Adrenal gland (tissue), 9 donors: ENCODE measurements at regions not wholly inside any gene's neighbourhood (a gene's known extent, or its start where the extent isn't known, plus 50 kb on each side); places are given as distances from the start of the nearest gene placed in this dataset.
"Not testable (repeated sequence)": the region's sequence is repeated elsewhere in the genome, so short reads cannot be mapped to it uniquely, and the experiment has no call there.

ENCODE experiments used
- DNase-seq, 7 donors: peaks; one replicate each; pipeline ENCODE4 v3.0.0-alpha.2; 2019 to 2020
- H3K27ac ChIP-seq, 5 donors: fragments of 200-600 bp; sonication (generic) in 4 of 5; 1 replicate in 3 of 5; 2 replicates in 2 of 5; pipeline versions ENCODE4 v1.5.1 to v1.8.0; 2016 to 2020; ENCODE audit warnings: mild to moderate bottlenecking in 1 of 5
- H3K27me3 ChIP-seq: fragments of 200-600 bp; 2 replicates; pipeline ENCODE4 v1.8.0; 2021
- H3K36me3 ChIP-seq, 2 donors: fragments of 200-600 bp; replicated peaks in 1 of 2; 1 replicate in 1 of 2; 2 replicates in 1 of 2; pipeline versions ENCODE4 v1.5.1 to v1.8.0; 2018 to 2022
- H3K4me1 ChIP-seq, 2 donors: fragments of 200-600 bp; replicated peaks in 1 of 2; 1 replicate in 1 of 2; 2 replicates in 1 of 2; pipeline versions ENCODE4 v1.5.1 to v1.8.0; 2018 to 2021
- H3K4me3 ChIP-seq, 4 donors: fragments of 200-600 bp; sonication (generic) in 3 of 4; one replicate each; pipeline ENCODE4 v1.5.1; 2016 to 2018
- H3K9me3 ChIP-seq, 3 donors: fragments of 200-600 bp; sonication (generic) in 1 of 3; replicated peaks in 1 of 3; 1 replicate in 2 of 3; 2 replicates in 1 of 3; pipeline versions ENCODE4 v1.5.1 to v1.8.0; 2016 to 2021
- WGBS, 4 donors: extraction: QIAGEN DNeasy Blood & Tissue Kit in 2 of 4; methylation state at CpG; one replicate each; pipeline versions ENCODE4 v1.1.5 to v1.1.7; 2013 to 2017; 5-methylcytosine and 5-hydroxymethylcytosine counted together
- intact Hi-C, 2 donors: fragments of 100-400 bp; cut with DNase I; formaldehyde crosslinking; loops; one replicate each; pipeline versions ENCODE4 v1.14.1 to v1.15.0; 2022 to 2023
- donor health status: healthy with polysubstance abuse.
- donor health status: Bipolar disorder and iron deficiency.
- donor health status: DM: yes; HTN: yes; CAD: no.
- donor health status: DM: no; HTN: no; CAD: no.
- donor health status: DM: no; HTN: no; CAD: no.

DNA sequence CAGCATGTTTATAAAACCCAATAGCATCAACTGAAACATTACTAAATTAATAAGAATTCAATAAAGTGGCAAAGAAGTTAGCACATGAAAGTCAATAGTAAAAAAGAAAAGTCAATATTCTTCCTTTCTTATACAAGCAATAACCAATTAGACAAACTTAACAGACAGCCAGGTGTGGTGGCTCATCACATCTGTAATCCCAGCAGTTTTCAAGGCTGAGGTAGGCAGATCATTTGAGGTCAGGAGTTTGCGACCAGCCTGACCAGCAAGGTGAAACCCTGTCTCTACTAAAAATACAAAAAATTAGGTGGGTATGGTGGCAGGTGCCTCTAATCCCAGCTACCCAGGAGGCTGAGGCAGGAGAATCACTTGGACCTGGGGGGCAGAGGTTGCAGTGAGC lies 275.9 kb downstream of the GOLGA6L6 start:
- H3K4me3 ChIP-seq, intact Hi-C loops, H3K36me3 ChIP-seq, H3K4me1 ChIP-seq, DNase-seq, H3K27me3 ChIP-seq, H3K27ac ChIP-seq, H3K9me3 ChIP-seq: not testable (repeated sequence)
- 68 to 82% (median 76%) methylated on average over 1 of the region's 1 CpG for WGBS, 4 donors

GRCh38 chr15:20261321-20262280 lies 280.0 kb downstream of the GOLGA6L6 start:
- 68 to 73% (median 70%) methylated on average over 12 to 16 of the region's 16 CpGs for WGBS, 4 donors

DNA sequence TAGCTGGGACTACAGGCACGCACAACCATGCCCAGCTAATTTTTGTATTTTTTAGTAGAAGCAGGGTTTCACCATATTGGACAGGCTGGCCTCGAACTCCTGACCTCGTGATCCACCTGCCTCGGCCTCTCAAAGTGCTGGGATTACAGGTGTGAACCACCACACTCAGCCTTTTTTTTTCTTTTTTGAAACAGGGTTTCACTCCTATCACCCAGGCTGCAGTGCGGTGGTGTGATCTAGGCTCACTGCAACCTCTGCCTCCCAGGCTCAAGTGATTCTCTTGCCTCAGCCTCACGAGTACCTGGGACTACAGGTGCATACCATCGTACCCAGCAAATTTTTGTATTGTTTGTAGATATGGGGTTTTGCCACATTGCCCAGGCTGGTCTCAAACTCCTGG lies 280.9 kb downstream of the GOLGA6L6 start:
- H3K4me3 ChIP-seq, intact Hi-C loops, H3K36me3 ChIP-seq, H3K27me3 ChIP-seq, H3K9me3 ChIP-seq, DNase-seq, H3K27ac ChIP-seq, H3K4me1 ChIP-seq: not testable (repeated sequence)
- 67 to 72% (median 70%) methylated on average over 7 of the region's 7 CpGs for WGBS, 4 donors

More at GRCh38 chr15:20261321-20262280, 280.0 kb downstream of the GOLGA6L6 start:
- intact Hi-C loops, H3K27me3 ChIP-seq, H3K4me1 ChIP-seq, H3K9me3 ChIP-seq, H3K4me3 ChIP-seq, H3K27ac ChIP-seq, H3K36me3 ChIP-seq: not testable (repeated sequence)
- peak in 1 of 7 donors; percentile 9 for DNase-seq

DNA sequence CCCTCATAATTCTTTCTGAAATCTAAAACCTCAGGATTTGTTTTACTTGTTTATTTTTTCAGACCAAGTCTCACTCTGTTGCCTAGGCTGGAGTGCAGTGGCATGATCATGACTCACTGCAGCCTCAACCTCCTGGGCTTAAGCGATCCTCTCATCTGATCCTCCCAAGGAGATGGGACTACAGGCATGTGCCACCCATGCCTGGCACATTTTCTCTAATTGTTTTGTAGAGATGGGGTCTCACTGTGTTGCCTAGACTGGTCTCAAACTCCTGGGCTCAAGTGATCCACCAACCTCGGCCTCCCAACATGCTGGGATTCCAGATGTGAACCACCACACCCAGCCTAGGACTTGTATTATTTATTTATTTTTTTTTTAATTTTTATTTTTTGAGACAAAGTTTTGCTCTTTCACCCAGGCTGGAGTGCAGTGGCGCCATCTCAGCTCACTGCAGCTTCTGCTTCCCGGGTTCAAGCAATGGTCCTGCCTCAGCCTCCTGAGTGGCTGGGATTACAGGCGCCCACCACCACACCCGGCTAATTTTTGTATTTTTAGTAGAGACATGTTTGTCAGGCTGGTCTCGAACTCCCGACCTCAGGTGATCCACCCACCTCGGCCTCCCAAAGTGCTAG lies 281.9 kb downstream of the GOLGA6L6 start:
- 73 to 81% (median 79%) methylated on average over 9 of the region's 9 CpGs for WGBS, 4 donors
- DNase-seq, H3K9me3 ChIP-seq, H3K27ac ChIP-seq, H3K27me3 ChIP-seq, H3K4me3 ChIP-seq, intact Hi-C loops, H3K36me3 ChIP-seq, H3K4me1 ChIP-seq: not testable (repeated sequence)

DNA sequence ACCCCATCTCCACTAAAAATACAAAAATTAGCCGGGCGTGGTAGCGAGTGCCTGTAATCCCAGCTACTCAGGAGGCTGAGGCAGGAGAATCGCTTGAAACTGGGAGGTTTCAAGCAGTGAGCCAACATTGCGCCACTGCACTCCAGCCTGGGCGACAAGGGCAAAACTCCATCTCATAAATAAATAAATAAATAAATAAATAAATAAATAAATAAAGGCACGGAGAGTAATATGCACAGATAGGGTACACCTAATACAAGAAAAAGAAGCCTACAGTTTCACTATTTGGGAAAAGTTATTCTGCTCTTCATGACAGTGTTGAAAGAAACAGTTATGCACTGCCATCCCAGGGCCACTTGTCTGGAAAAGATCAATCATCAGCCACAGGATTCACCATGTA lies 285.2 kb downstream of the GOLGA6L6 start:
- not testable (repeated sequence) for H3K27me3 ChIP-seq

GRCh38 chr15:20255641-20256040 lies 286.0 kb downstream of the GOLGA6L6 start:
- H3K4me1 ChIP-seq, DNase-seq, H3K27me3 ChIP-seq, H3K36me3 ChIP-seq, H3K4me3 ChIP-seq, H3K9me3 ChIP-seq, H3K27ac ChIP-seq, intact Hi-C loops: not testable (repeated sequence)
- WGBS, 4 donors, result 60 to 71% (median 68%) methylated on average over 9 of the region's 9 CpGs

More for the DNA sequence above, 285.2 kb downstream of the GOLGA6L6 start:
- WGBS, 4 donors, result 86 to 94% (median 91%) methylated on average over 7 of the region's 7 CpGs
- H3K27ac ChIP-seq, H3K4me1 ChIP-seq, H3K9me3 ChIP-seq, intact Hi-C loops, H3K4me3 ChIP-seq, H3K36me3 ChIP-seq, DNase-seq: not testable (repeated sequence)

- H3K36me3 ChIP-seq, H3K4me1 ChIP-seq, intact Hi-C loops, H3K9me3 ChIP-seq, H3K27ac ChIP-seq, H3K4me3 ChIP-seq, DNase-seq, H3K27me3 ChIP-seq: not testable (repeated sequence)
- WGBS, 4 donors, result 13 to 45% (median 39%) methylated on average over 2 of the region's 2 CpGs
Measured at GRCh38 chr15:20253047-20253615, 288.5 kb downstream of the GOLGA6L6 start.

- DNase-seq, H3K9me3 ChIP-seq, H3K27me3 ChIP-seq, H3K4me3 ChIP-seq, H3K27ac ChIP-seq, H3K4me1 ChIP-seq, intact Hi-C loops, H3K36me3 ChIP-seq: not testable (repeated sequence)
- 65 to 84% (median 69%) methylated on average over 7 of the region's 7 CpGs for WGBS, 4 donors
Measured at GRCh38 chr15:20252040-20252439, 289.6 kb downstream of the GOLGA6L6 start.

- intact Hi-C loops, H3K4me1 ChIP-seq, H3K9me3 ChIP-seq, H3K27ac ChIP-seq, H3K4me3 ChIP-seq, H3K27me3 ChIP-seq, DNase-seq, H3K36me3 ChIP-seq: not testable (repeated sequence)
- WGBS, 4 donors, result 61 to 71% (median 65%) methylated on average over 4 to 13 of the region's 13 CpGs
Measured at GRCh38 chr15:20251214-20252005, 290.2 kb downstream of the GOLGA6L6 start.

DNA sequence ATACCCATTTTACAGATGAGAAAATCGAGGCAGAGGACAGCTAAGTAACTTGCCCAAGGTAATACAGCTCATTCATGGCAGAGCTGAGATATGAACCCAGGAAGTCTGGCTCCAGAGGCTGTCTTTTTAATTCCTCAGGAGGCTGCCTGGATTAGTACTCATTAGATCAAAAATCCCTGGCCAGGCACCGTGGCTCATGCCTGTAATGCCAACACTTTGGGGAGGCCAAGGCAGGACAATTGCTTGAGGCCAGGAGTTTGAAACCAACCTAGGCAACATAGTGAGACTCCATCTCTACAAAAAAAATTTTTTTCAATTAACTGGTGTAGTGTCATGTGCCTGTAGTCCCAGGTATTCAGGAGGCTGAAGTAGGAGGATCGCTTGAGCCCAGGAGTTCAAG lies 291.4 kb downstream of the GOLGA6L6 start:
- H3K36me3 ChIP-seq, H3K4me3 ChIP-seq, DNase-seq, H3K27ac ChIP-seq, H3K9me3 ChIP-seq, H3K27me3 ChIP-seq, H3K4me1 ChIP-seq, intact Hi-C loops: not testable (repeated sequence)
- WGBS, 4 donors, result 41 to 70% (median 53%) methylated on average over 3 of the region's 3 CpGs
